Hepatocyte (in vitro differentiated cells): ENCODE measurements at regions not wholly inside any gene's neighbourhood (a gene's known extent, or its start where the extent isn't known, plus 50 kb on each side); places are given as distances from the start of the nearest gene placed in this dataset.

Experiments used
- CTCF ChIP-seq: fragments of 200-600 bp; sonication (generic); IDR thresholded peaks from 2 replicates; pipeline ENCODE4 v1.5.1; 2016; ENCODE audit warnings: antibody characterized with exemption, mild to moderate bottlenecking; ENCODE audit not compliant: poor library complexity
- EZH2 ChIP-seq: fragments of 200-600 bp; sonication (generic); IDR thresholded peaks from 2 replicates; pipeline ENCODE4 v1.6.1; 2016; ENCODE audit warnings: antibody characterized with exemption, mild to moderate bottlenecking, borderline replicate concordance
- EZH2phosphoT487 ChIP-seq: fragments of 200-600 bp; sonication (generic); IDR thresholded peaks from one replicate; pipeline ENCODE4 v1.6.1; 2018; ENCODE audit warnings: antibody characterized with exemption, mild to moderate bottlenecking, low read depth, moderate library complexity; ENCODE audit not compliant: unreplicated experiment, severe bottlenecking

GRCh38 chr9:21682381-21682780 is 120.1 kb upstream of the MTAP start:
- no peak for TF ChIP-seq EZH2phosphoT487
- TF ChIP-seq CTCF: no peak
- no peak for TF ChIP-seq EZH2
